Heart right ventricle (tissue), 16 donors: ENCODE measurements at regions not wholly inside any gene's neighbourhood (a gene's known extent, or its start where the extent isn't known, plus 50 kb on each side); places are given as distances from the start of the nearest gene placed in this dataset.

ENCODE experiments used
- ATAC-seq, 8 donors: fragments of 200-7000 bp; cut with Tn5 transposase; one replicate each; pipeline ENCODE4 v1.9.1; 2020; ENCODE audit warnings: mild to moderate bottlenecking in 8 of 8, moderate library complexity in 8 of 8, moderate number of reproducible peaks in 1 of 8
- DNase-seq, 2 donors: peaks; one replicate each; pipeline ENCODE4 v3.0.0-alpha.2; 2020
- H3K27ac ChIP-seq, 10 donors: fragments of 200-600 bp; sonication (generic) in 2 of 10; one replicate each; pipeline versions ENCODE4 v1.5.0 to v1.8.0; 2020 to 2022; ENCODE audit warnings: mild to moderate bottlenecking in 3 of 10
- H3K27me3 ChIP-seq, 7 donors: fragments of 200-600 bp; one replicate each; pipeline ENCODE4 v1.8.0; 2021 to 2022; ENCODE audit warnings: mild to moderate bottlenecking in 2 of 7
- H3K36me3 ChIP-seq, 9 donors: fragments of 200-600 bp; sonication (generic) in 1 of 9; one replicate each; pipeline versions ENCODE4 v1.5.0 to v1.8.0; 2020 to 2022; ENCODE audit warnings: mild to moderate bottlenecking in 2 of 9
- H3K4me1 ChIP-seq, 9 donors: fragments of 200-600 bp; sonication (generic) in 1 of 9; one replicate each; pipeline versions ENCODE4 v1.5.0 to v1.8.0; 2020 to 2022; ENCODE audit warnings: mild to moderate bottlenecking in 4 of 9
- H3K4me3 ChIP-seq, 10 donors: fragments of 200-600 bp; sonication (generic) in 2 of 10; one replicate each; pipeline versions ENCODE4 v1.5.0 to v1.8.0; 2020 to 2022; ENCODE audit warnings: mild to moderate bottlenecking in 7 of 10, moderate library complexity in 2 of 10
- H3K9me3 ChIP-seq, 11 donors: fragments of 200-600 bp in 10 of 11; sonication (generic) in 2 of 11; one replicate each; pipeline versions ENCODE4 v1.5.0 to v1.8.0; 2013 to 2022; ENCODE audit warnings: mild to moderate bottlenecking in 2 of 11, control low read depth in 1 of 11, moderate library complexity in 1 of 11
- WGBS, 2 donors: extraction: QIAGEN DNeasy Blood & Tissue Kit; methylation state at CpG; one replicate each; pipeline ENCODE4 v1.1.7; 2013; ENCODE audit warnings: inconsistent platforms in 1 of 2; 5-methylcytosine and 5-hydroxymethylcytosine counted together
- intact Hi-C, 10 donors: fragments of 100-400 bp; cut with DNase I; formaldehyde crosslinking; loops; one replicate each; pipeline versions ENCODE4 v1.11.1 to v1.14.2; 2022
- TF ChIP-seq, protein P1 (sequence below), 9 donors: fragments of 200-600 bp; sonication (generic) in 2 of 9; IDR thresholded peaks; one replicate each; pipeline versions ENCODE4 v1.5.0 to v1.8.0; 2021 to 2022; ENCODE audit warnings: antibody characterized with exemption in 9 of 9, mild to moderate bottlenecking in 5 of 9, moderate library complexity in 1 of 9
- donor health status: Arrhythmogenic right ventricular cardiomyopathy.
- donor health status: ischemic (EF 13 %, LVEDD 7.1; RV severe dilation, severe dysfunction).
- donor health status: healthy with polysubstance abuse.
- donor health status: DM: no; HTN: yes; CAD: no.
- donor health status: DM: no; HTN: no; CAD: no.
- donor health status: ischemic (EF 25% LVEDD 6.9; RV normal size, moderate dysfunction).
- donor health status: ischemic (EF 25% LVEDD 5.7; RV mildly dilated, moderate dysfunction).
- donor health status: healthy.
- donor health status: DM: yes; HTN: yes; CAD: no.
- donor health status: Ischemic cardiomyopathy.
- donor health status: ischemic (EF 35%, LVEDD 5.7; RV mildly dilated, moderate dysfunction).
- donor health status: nonischemic (EF 11% LVEDD 7.7; RV severe dilation, severe dysfunction).
- donor health status: DM: yes; HTN: yes; CAD: no.
- donor health status: PGD.
- donor health status: ischemic (EF 29% LVEDD 5.4; RV normal size, mild dysfunction).
- donor health status: nonischemic (EF 23%, LVEDD 6.1; RV moderate dilation, normal function).

DNA sequence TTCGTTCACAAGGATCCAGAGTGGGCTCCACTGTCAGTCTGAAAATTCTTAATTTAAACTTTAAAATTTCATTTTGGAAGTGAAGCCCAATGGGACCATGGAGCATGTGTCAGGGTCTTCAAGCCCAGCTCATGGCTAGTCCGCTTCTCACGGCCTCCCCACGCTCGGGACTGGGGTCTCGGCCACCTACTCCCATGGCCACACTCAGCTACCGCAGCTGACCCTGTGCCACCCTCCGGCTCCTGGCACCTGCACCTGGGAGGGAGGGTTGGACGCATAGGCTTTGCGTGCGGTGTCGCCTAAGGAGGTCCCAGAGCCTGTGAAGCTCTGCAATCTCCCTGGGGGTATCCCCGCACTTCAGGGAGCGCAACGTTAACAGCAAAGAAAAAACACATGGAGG, 175.7 kb upstream of the PRLR start:
- TF ChIP-seq, protein P1, sequence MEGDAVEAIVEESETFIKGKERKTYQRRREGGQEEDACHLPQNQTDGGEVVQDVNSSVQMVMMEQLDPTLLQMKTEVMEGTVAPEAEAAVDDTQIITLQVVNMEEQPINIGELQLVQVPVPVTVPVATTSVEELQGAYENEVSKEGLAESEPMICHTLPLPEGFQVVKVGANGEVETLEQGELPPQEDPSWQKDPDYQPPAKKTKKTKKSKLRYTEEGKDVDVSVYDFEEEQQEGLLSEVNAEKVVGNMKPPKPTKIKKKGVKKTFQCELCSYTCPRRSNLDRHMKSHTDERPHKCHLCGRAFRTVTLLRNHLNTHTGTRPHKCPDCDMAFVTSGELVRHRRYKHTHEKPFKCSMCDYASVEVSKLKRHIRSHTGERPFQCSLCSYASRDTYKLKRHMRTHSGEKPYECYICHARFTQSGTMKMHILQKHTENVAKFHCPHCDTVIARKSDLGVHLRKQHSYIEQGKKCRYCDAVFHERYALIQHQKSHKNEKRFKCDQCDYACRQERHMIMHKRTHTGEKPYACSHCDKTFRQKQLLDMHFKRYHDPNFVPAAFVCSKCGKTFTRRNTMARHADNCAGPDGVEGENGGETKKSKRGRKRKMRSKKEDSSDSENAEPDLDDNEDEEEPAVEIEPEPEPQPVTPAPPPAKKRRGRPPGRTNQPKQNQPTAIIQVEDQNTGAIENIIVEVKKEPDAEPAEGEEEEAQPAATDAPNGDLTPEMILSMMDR (IDR thresholded peaks at IDR 0.05) = no peak
- Histone ChIP-seq H3K9me3 (peaks cover 0 to 11% (median 0%) of the 10 kb centered on the region in 11 donors), H3K4me3 (no peak overlapping the region), H3K27me3 (no peaks in the 10 kb centered on the region), H3K4me1 (no peaks in the 10 kb centered on the region), H3K36me3 (no peaks in the 10 kb centered on the region), H3K27ac (no peak overlapping the region)
- intact Hi-C loops = no loop called here
- WGBS, 2 donors = 94% methylated on average over 15 of the region's 15 CpGs
- DNase-seq (no peak), ATAC-seq (no peak)

DNA sequence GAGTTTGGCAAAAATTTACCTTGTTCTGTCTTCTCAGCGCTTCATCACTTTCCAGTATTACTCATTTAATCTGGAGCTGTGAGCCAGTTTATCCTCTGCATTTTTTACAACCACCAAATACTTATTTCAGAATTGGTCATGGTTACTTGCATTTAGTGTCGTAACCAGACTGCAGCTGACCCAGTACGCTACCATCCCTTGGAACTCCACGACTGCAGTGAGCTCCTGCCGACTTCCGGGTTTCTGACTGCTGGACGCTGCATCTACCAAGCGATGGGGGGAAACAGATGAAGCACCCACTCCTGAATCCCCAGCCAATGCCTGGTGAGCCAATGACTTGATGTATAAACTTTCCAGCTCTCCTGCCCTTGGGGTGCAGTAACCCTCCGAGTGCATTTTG, 174.4 kb upstream of the PRLR start:
- no peak for ATAC-seq
- WGBS, 2 donors = 91 to 92% methylated on average over 9 of the region's 9 CpGs
- intact Hi-C loops = no loop called here
- H3K27me3 ChIP-seq = no peaks in the 10 kb centered on the region
- TF ChIP-seq, protein P1 (IDR thresholded peaks at IDR 0.05) = no peak
- peaks cover 0 to 16% (median 0%) of the 10 kb centered on the region in 11 donors for H3K9me3 ChIP-seq
- H3K4me3 ChIP-seq = no peak overlapping the region
- H3K27ac ChIP-seq = no peak overlapping the region
- no peaks in the 10 kb centered on the region for H3K4me1 ChIP-seq
- DNase-seq = no peak
- no peaks in the 10 kb centered on the region for H3K36me3 ChIP-seq

DNA sequence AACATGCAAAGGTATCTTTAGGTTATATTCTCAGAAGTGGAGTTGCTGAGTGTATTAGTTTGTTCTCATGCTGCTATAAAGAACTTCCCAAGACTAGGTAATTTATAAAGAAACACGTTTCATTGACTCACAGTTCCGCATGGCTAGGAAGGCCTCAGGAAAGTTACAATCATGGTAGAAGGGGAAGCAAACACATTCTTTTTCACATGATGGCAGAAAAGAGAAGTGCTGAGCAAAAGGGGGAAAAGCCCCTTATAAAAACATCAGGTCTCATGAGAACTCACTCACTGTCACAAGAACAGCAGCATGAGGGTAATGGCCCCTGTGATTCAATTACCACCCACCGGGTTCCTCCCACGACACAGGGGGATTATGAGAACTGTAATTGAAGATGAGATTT, 163.6 kb upstream of the PRLR start:
- DNase-seq = no peak
- Histone ChIP-seq H3K4me1 (no peaks in the 10 kb centered on the region), H3K9me3 (peaks cover 0 to 19% (median 0%) of the 10 kb centered on the region in 11 donors), H3K4me3 (no peak overlapping the region), H3K36me3 (no peaks in the 10 kb centered on the region), H3K27ac (no peak overlapping the region), H3K27me3 (no peaks in the 10 kb centered on the region)
- TF ChIP-seq, protein P1 (IDR thresholded peaks at IDR 0.05) = no peak
- intact Hi-C loops = no loop called here
- 80 to 86% methylated on average over 4 of the region's 4 CpGs for WGBS, 2 donors
- no peak for ATAC-seq

DNA sequence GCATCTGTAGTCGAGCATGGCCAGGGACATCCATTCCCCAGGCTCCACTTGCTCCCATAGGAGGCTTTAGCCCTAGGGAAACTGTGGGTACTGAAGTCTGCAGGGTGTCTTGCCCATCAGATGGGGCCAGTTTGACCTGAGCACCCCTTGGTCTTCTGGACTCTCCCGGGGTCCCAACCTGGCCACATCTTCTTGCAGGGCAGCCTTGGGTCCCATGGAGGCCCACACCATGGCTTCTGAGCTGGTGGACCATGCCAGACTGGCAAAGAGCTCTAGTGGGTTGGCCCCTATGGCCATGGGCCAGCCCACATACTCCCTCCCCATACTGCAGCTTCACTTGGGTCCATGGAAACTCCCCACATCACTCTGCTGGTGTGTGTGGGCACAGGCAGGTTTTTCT, 154.4 kb upstream of the PRLR start:
- TF ChIP-seq, protein P1 (IDR thresholded peaks at IDR 0.05) = no peak
- H3K27ac ChIP-seq = no peak overlapping the region
- no peaks in the 10 kb centered on the region for H3K4me1 ChIP-seq
- WGBS, 2 donors = 87 to 93% methylated on average over 2 of the region's 2 CpGs
- no peak for ATAC-seq
- DNase-seq = no peak
- peaks cover 0 to 9% (median 0%) of the 10 kb centered on the region in 11 donors for H3K9me3 ChIP-seq
- H3K4me3 ChIP-seq = no peak overlapping the region
- no peaks in the 10 kb centered on the region for H3K36me3 ChIP-seq
- intact Hi-C loops = no loop called here
- peaks cover 0 to 4% (median 0%) of the 10 kb centered on the region in 7 donors for H3K27me3 ChIP-seq
